K562 (cell line): ENCODE measurements at regions not wholly inside any gene's neighbourhood (a gene's known extent, or its start where the extent isn't known, plus 50 kb on each side); places are given as distances from the start of the nearest gene placed in this dataset.

Experiments used
- ATAC-seq: fragments of 200-7000 bp; cut with Tn5 transposase; 3 replicates; pipeline ENCODE4 v1.9.1; 2020; ENCODE audit warnings: moderate library complexity
- BruUV-seq: library from RNA; stranded (reverse); fragments of 400-500 nt; replicated peaks from 2 replicates; lab custom pipeline; 2021; lab: Mats Ljungman, UMichigan
- CTCF ChIA-PET: fragments of 300-600 bp; formaldehyde crosslinking; extraction: SDS; loops from one replicate; lab custom pipeline; 2021; ENCODE audit warnings: low intra/inter-chr PET ratio; lab: Yijun Ruan, JAX
- POLR2A ChIA-PET: fragments of 300-600, 350-650 bp; sonication (Branson Sonifier 250); formaldehyde crosslinking; extraction: SDS; loops from one replicate; lab custom pipeline; 2021; ENCODE audit warnings: antibody characterized with exemption, inconsistent platforms; lab: Yijun Ruan, JAX
- DNase-seq, 4 experiments: peaks; one replicate each; pipeline versions ENCODE4 v3.0.0 to v3.0.0-alpha.2; 2011 to 2018; ENCODE audit warnings: low spot score in 3 of 4, mixed read lengths in 3 of 4; ENCODE audit errors: extremely low read depth in 1 of 4
- FAIRE-seq: peaks from 2 replicates; lab custom pipeline; 2011; peaks lifted over from hg19 to GRCh38; lab: Jason Lieb, UNC
- H2AFZ ChIP-seq: 2 replicates; pipeline ENCODE4 v1.6.0; 2011; ENCODE audit warnings: low read depth, low read length, control low read depth, inconsistent platforms
- H3K27ac ChIP-seq: fragments of 200-600 bp; 3 replicates; pipeline ENCODE4 v1.8.0; 2011; ENCODE audit warnings: low read depth, mild to moderate bottlenecking, control low read depth, inconsistent platforms, low read length, moderate library complexity, mixed read lengths; ENCODE audit errors: extremely low read depth
- H3K27me3 ChIP-seq, 2 experiments: fragments of 300-600 bp in 1 of 2; 2 replicates in 1 of 2; 3 replicates in 1 of 2; pipeline versions ENCODE4 v1.6.0 to v1.8.0; 2011; ENCODE audit warnings: inconsistent platforms in 2 of 2, low read length in 2 of 2, mild to moderate bottlenecking in 1 of 2, mixed read lengths in 1 of 2, moderate library complexity in 1 of 2; ENCODE audit not compliant: control insufficient read depth in 2 of 2, insufficient read depth in 2 of 2
- H3K36me3 ChIP-seq: fragments of 300-600 bp; 3 replicates; pipeline ENCODE4 v1.8.0; 2011; ENCODE audit warnings: mild to moderate bottlenecking, low read length, inconsistent platforms; ENCODE audit not compliant: control insufficient read depth, insufficient read depth
- H3K4me1 ChIP-seq, 2 experiments: fragments of 200-600 bp in 1 of 2; replicated peaks in 1 of 2; 2 replicates in 1 of 2; 3 replicates in 1 of 2; pipeline versions ENCODE4 v1.5.1 to v1.8.0; 2011; ENCODE audit warnings: inconsistent platforms in 2 of 2, low read length in 2 of 2, mild to moderate bottlenecking in 1 of 2, mixed read lengths in 1 of 2, moderate library complexity in 1 of 2; ENCODE audit not compliant: control insufficient read depth in 2 of 2, insufficient read depth in 2 of 2
- H3K4me2 ChIP-seq: 2 replicates; pipeline ENCODE4 v1.6.1; 2011; ENCODE audit warnings: low read length, control low read depth, inconsistent platforms, mixed read lengths; ENCODE audit not compliant: insufficient read depth
- H3K4me3 ChIP-seq: fragments of 200-600 bp; sonication (generic), shearing (Covaris generic); 2 replicates; pipeline ENCODE4 v1.5.1; 2016; ENCODE audit warnings: control low read depth, inconsistent platforms
- H3K79me2 ChIP-seq: fragments of 200-600 bp; 3 replicates; pipeline ENCODE4 v1.8.0; 2011; ENCODE audit warnings: low read length, inconsistent platforms; ENCODE audit not compliant: control insufficient read depth, insufficient read depth
- H3K9ac ChIP-seq, 2 experiments: 2 replicates each; pipeline versions ENCODE4 v1.6.0 to v1.6.1; 2011; ENCODE audit warnings: low read depth in 2 of 2, low read length in 2 of 2, control low read depth in 1 of 2, inconsistent platforms in 1 of 2, mild to moderate bottlenecking in 1 of 2, mixed read lengths in 1 of 2; ENCODE audit not compliant: insufficient read depth in 1 of 2
- H3K9me1 ChIP-seq: one replicate; pipeline ENCODE4 v1.6.0; 2011; ENCODE audit warnings: inconsistent platforms, mild to moderate bottlenecking, low read length, moderate library complexity; ENCODE audit not compliant: control insufficient read depth, insufficient read depth
- H3K9me3 ChIP-seq: replicated peaks from 2 replicates; pipeline ENCODE4 v1.5.1; 2011; ENCODE audit warnings: low read depth, low read length, inconsistent platforms; ENCODE audit not compliant: control insufficient read depth, insufficient read depth
- H4K20me1 ChIP-seq: replicated peaks from 2 replicates; pipeline ENCODE4 v1.6.1; 2011; ENCODE audit warnings: low read length, inconsistent platforms, mixed read lengths; ENCODE audit not compliant: control insufficient read depth, insufficient read depth
- CREB5 ChIP-seq: fragments of 250-450 bp; sonication (Bioruptor Pico); IDR thresholded peaks from 2 replicates; pipeline ENCODE4 v1.5.0; 2020; ENCODE audit warnings: mild to moderate bottlenecking
- KDM2B ChIP-seq: fragments of 250-450 bp; sonication (Bioruptor Pico); IDR thresholded peaks from 2 replicates; pipeline ENCODE4 v1.8.0; 2021; ENCODE audit warnings: mild to moderate bottlenecking, moderate library complexity
- MGA ChIP-seq: fragments of 450-650 bp; IDR thresholded peaks from 2 replicates; pipeline ENCODE4 v1.6.1; 2016; ENCODE audit warnings: mild to moderate bottlenecking, moderate library complexity
- MIER1 ChIP-seq: fragments of 450-650 bp; IDR thresholded peaks from 2 replicates; pipeline ENCODE4 v1.6.1; 2016; ENCODE audit warnings: antibody characterized with exemption, mild to moderate bottlenecking, low read depth
- POLR2A ChIP-seq: fragments of 450-650 bp; conservative IDR thresholded peaks from 2 replicates; pipeline ENCODE4 v1.6.1; 2016
- SMAD4 ChIP-seq: fragments of 250-450 bp; sonication (Bioruptor Pico); conservative IDR thresholded peaks from 2 replicates; pipeline ENCODE4 v1.8.0; 2021; ENCODE audit warnings: inconsistent platforms, mild to moderate bottlenecking, moderate library complexity
- ZFPM2 ChIP-seq: fragments of 250-450 bp; sonication (Bioruptor Pico); IDR thresholded peaks from 2 replicates; pipeline ENCODE4 v1.5.1; 2022; ENCODE audit warnings: mild to moderate bottlenecking
- ZNF644 ChIP-seq: fragments of 200-800 bp; sonication (Bioruptor generic); IDR thresholded peaks from 2 replicates; pipeline ENCODE4 v1.6.1; 2016; ENCODE audit warnings: low read depth, missing genetic modification characterization, missing compliant biosample characterization
- in situ Hi-C: fragments of 300-500 bp; cut with MboI; formaldehyde crosslinking; loops from 4 replicates; pipeline ENCODE4 v1.15.0; 2018; ENCODE audit warnings: inconsistent platforms, mixed read lengths
- intact Hi-C: fragments of 100-400 bp; cut with micrococcal nuclease; formaldehyde crosslinking; loops from 2 replicates; pipeline ENCODE4 v1.14.2; 2022

- intact Hi-C loops, result no loop called here
- H3K9ac ChIP-seq, result no peak overlapping the region
- no peak for FAIRE-seq
- no TSS peak for BruUV-seq
- ChIA-PET CTCF (no interaction called here), POLR2A (no interaction called here)
- no peaks in the 10 kb centered on the region for H4K20me1 ChIP-seq
- H2AFZ ChIP-seq, result no peak overlapping the region
- no peak overlapping the region for H3K4me3 ChIP-seq
- no peak overlapping the region for H3K4me2 ChIP-seq
- no peaks in the 10 kb centered on the region for H3K79me2 ChIP-seq
- no peaks in the 10 kb centered on the region for H3K36me3 ChIP-seq
- H3K9me1 ChIP-seq, result no peaks in the 10 kb centered on the region
- H3K9me3 ChIP-seq, result no peaks in the 10 kb centered on the region
- no peak for DNase-seq
- in situ Hi-C loops, result no loop called here
- ATAC-seq, result no peak
- H3K27ac ChIP-seq, result no peak overlapping the region
- H3K27me3 ChIP-seq, result no peaks in the 10 kb centered on the region
- no peaks in the 10 kb centered on the region for H3K4me1 ChIP-seq
- TF ChIP-seq KDM2B (no peak), POLR2A (no peak), MGA (no peak), SMAD4 (no peak), CREB5 (CRISPR knock-in tag) (no peak), MIER1 (no peak), ZNF644 (tag) (no peak), ZFPM2 (CRISPR knock-in tag) (no peak)
These were observed 438.2 kb upstream of the PCDH7 start for GRCh38 chr4:30281986-30282385.
